ENCODE measurements at regions not wholly inside any gene's neighbourhood (a gene's known extent, or its start where the extent isn't known, plus 50 kb on each side); places are given as distances from the start of the nearest gene placed in this dataset.

DNA sequence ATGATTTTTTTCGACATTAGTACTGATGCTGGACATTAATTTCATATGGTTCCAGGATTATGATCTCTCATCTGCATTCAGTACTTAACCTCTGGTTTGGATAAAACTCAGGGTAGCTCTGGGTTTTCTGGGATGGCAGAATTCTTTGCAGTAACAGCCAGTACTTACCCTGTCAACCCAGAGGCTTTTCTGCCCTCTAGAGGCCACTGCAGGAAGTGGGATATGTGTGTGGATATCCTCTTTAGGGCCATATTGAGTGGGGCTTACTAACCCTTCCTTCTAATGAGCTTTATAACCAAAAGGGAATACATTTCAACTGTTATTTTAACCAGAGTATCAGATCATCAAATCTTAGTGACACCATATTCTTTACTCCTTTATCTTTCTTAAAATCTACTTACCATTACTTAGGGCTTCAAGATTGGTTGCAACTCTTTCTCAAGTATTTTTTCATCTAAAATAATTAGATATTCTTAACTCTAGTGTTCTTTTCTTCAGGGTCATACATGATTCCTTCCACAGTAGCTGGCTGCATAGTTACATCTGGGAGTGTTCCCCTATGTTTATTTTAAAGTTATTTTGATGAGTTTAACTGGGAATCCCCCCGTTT, 488.0 kb upstream of the STXBP6 start:
- TF ChIP-seq, protein P1, sequence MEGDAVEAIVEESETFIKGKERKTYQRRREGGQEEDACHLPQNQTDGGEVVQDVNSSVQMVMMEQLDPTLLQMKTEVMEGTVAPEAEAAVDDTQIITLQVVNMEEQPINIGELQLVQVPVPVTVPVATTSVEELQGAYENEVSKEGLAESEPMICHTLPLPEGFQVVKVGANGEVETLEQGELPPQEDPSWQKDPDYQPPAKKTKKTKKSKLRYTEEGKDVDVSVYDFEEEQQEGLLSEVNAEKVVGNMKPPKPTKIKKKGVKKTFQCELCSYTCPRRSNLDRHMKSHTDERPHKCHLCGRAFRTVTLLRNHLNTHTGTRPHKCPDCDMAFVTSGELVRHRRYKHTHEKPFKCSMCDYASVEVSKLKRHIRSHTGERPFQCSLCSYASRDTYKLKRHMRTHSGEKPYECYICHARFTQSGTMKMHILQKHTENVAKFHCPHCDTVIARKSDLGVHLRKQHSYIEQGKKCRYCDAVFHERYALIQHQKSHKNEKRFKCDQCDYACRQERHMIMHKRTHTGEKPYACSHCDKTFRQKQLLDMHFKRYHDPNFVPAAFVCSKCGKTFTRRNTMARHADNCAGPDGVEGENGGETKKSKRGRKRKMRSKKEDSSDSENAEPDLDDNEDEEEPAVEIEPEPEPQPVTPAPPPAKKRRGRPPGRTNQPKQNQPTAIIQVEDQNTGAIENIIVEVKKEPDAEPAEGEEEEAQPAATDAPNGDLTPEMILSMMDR (IDR thresholded peaks at IDR 0.05) = no peak
- Histone ChIP-seq H3K4me3 (no peak overlapping the region), H3K36me3 (no peaks in the 10 kb centered on the region), H3K27me3 (replicated peaks; ENCODE audit: insufficient read depth) (no peaks in the 10 kb centered on the region), H3K27ac (no peak overlapping the region), H3K4me1 (ENCODE audit: control insufficient read depth in 1 of 2, low read depth in 2 of 2) (no peaks in the 10 kb centered on the region), H3K9me3 (no peaks in the 10 kb centered on the region)
- ATAC-seq (ENCODE audit: insufficient number of reproducible peaks, low FRiP score, low read depth) = no peak
- no peak for DNase-seq (ENCODE audit: low spot score)

DNA sequence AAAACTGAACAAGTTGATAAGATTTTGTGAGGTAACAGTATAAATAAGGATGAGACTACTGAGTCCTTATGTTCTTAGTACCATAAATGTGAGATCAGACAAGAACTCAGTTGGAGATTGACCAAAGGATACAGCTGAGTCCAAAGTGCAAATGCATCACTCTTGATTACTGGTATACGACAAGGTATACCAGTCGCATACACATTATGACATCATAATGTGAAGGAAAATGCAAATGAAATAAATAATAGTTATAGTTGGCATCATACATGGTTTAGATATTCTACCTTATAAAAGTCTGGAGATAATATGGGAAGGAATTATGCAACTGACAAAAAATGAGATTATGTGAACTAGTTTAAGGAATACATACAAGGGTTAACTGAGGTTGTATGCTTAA, 476.3 kb upstream of the STXBP6 start:
- H3K36me3 ChIP-seq = no peaks in the 10 kb centered on the region
- H3K27me3 ChIP-seq (replicated peaks; ENCODE audit: insufficient read depth) = no peaks in the 10 kb centered on the region
- ATAC-seq (ENCODE audit: insufficient number of reproducible peaks, low FRiP score, low read depth) (no peak), DNase-seq (ENCODE audit: low spot score) (no peak)
- H3K9me3 ChIP-seq = no peaks in the 10 kb centered on the region
- TF ChIP-seq, protein P1 (IDR thresholded peaks at IDR 0.05) = no peak
- H3K4me3 ChIP-seq = no peak overlapping the region
- no peaks in the 10 kb centered on the region for H3K4me1 ChIP-seq (ENCODE audit: control insufficient read depth in 1 of 2, low read depth in 2 of 2)
- no peak overlapping the region for H3K27ac ChIP-seq

DNA sequence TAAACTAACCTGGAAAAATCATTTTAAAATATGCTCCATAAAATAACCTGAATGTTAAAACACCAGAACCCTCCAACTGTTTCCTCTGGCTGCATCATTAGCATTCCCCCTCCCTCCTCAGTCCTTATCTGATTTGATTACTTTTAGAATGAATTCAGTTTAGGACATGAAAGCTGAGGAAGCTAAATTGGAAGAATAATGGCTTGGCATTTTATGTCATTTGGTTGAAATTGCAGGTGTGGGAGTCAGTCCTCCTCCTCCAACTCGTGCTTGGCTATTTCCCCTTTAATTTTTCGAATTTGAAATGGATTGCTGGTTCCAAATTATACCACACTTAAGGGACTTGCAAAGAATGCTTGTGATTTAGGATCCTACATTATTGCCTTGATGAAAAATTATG, 473.0 kb upstream of the STXBP6 start:
- no peak for ATAC-seq (ENCODE audit: insufficient number of reproducible peaks, low FRiP score, low read depth)
- no peak overlapping the region for H3K4me3 ChIP-seq
- H3K4me1 ChIP-seq (ENCODE audit: control insufficient read depth in 1 of 2, low read depth in 2 of 2) = no peaks in the 10 kb centered on the region
- no peaks in the 10 kb centered on the region for H3K9me3 ChIP-seq
- H3K27me3 ChIP-seq (replicated peaks; ENCODE audit: insufficient read depth) = no peaks in the 10 kb centered on the region
- TF ChIP-seq, protein P1 (IDR thresholded peaks at IDR 0.05) = no peak
- no peak overlapping the region for H3K27ac ChIP-seq
- no peaks in the 10 kb centered on the region for H3K36me3 ChIP-seq
- no peak for DNase-seq (ENCODE audit: low spot score)

DNA sequence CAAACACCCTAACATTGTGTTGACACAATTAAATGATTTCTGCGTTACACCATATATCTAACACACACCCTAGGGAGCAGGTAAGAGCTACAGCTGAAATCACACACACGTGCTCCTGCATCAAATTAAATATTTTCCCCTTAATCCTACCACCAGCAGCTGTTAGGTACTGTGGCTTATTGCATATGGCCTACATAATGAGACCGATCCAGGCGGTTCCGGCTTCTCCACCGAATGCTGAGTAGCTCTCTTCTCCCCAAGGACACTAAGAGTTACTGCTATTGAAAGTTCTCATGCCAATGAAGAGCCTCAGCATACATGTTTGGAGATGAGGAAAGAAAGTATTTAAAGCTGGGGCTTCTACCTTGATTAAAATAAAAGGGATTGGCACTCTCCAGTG, 472.2 kb upstream of the STXBP6 start:
- DNase-seq (ENCODE audit: low spot score) = no peak
- H3K4me1 ChIP-seq (ENCODE audit: control insufficient read depth in 1 of 2, low read depth in 2 of 2) = no peaks in the 10 kb centered on the region
- no peak overlapping the region for H3K4me3 ChIP-seq
- no peak for ATAC-seq (ENCODE audit: insufficient number of reproducible peaks, low FRiP score, low read depth)
- no peak overlapping the region for H3K27ac ChIP-seq
- no peaks in the 10 kb centered on the region for H3K27me3 ChIP-seq (replicated peaks; ENCODE audit: insufficient read depth)
- TF ChIP-seq, protein P1 (IDR thresholded peaks at IDR 0.05) = no peak
- no peaks in the 10 kb centered on the region for H3K9me3 ChIP-seq
- H3K36me3 ChIP-seq = no peaks in the 10 kb centered on the region

DNA sequence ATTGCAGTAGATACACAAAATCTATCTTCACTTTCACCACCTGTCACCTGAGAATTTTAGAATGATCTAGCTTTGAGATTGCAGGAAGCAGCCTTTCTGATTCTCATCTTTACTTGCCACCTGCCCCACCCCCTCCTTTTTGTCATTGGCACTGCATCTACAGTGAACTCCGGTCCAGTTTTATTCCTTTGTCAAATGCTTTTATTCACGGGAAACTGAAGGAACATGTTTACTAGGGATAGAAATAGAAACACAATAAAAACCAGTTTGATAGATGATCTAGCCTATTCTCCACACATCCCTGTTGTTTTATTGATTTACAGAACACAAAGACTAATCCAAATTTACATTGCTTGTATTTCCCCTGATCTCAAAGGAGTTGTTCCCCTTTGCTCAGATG, 471.7 kb upstream of the STXBP6 start:
- no peaks in the 10 kb centered on the region for H3K36me3 ChIP-seq
- TF ChIP-seq, protein P1 (IDR thresholded peaks at IDR 0.05) = no peak
- H3K27ac ChIP-seq = no peak overlapping the region
- H3K9me3 ChIP-seq = no peaks in the 10 kb centered on the region
- no peaks in the 10 kb centered on the region for H3K27me3 ChIP-seq (replicated peaks; ENCODE audit: insufficient read depth)
- ATAC-seq (ENCODE audit: insufficient number of reproducible peaks, low FRiP score, low read depth) (no peak), DNase-seq (ENCODE audit: low spot score) (no peak)
- H3K4me1 ChIP-seq (ENCODE audit: control insufficient read depth in 1 of 2, low read depth in 2 of 2) = peaks cover 0 to 4% of the 10 kb centered on the region in 2 donors
- H3K4me3 ChIP-seq = no peak overlapping the region

Data from thoracic aorta (tissue), 2 donors.